Upper lobe of left lung (tissue), 6 donors: ENCODE measurements at regions not wholly inside any gene's neighbourhood (a gene's known extent, or its start where the extent isn't known, plus 50 kb on each side); places are given as distances from the start of the nearest gene placed in this dataset.

Experiments used
- ATAC-seq, 2 donors: fragments of 200-7000 bp; cut with Tn5 transposase; one replicate each; pipeline ENCODE4 v1.9.1; 2022; ENCODE audit warnings: mild to moderate bottlenecking in 2 of 2, moderate library complexity in 2 of 2; ENCODE audit not compliant: low FRiP score in 2 of 2
- DNase-seq, 2 donors: peaks; one replicate each; pipeline ENCODE4 v3.0.0-alpha.2; 2019 to 2020
- H3K27ac ChIP-seq, 4 donors: fragments of 200-600 bp; sonication (generic); one replicate each; pipeline ENCODE4 v1.5.1; 2016 to 2019
- H3K27me3 ChIP-seq, 4 donors: fragments of 200-600 bp; sonication (generic); one replicate each; pipeline ENCODE4 v1.5.1; 2017 to 2019
- H3K36me3 ChIP-seq, 4 donors: fragments of 200-600 bp; sonication (generic); one replicate each; pipeline ENCODE4 v1.5.1; 2016 to 2019
- H3K4me1 ChIP-seq, 4 donors: fragments of 200-600 bp; sonication (generic); one replicate each; pipeline ENCODE4 v1.5.1; 2018 to 2019
- H3K4me3 ChIP-seq, 4 donors: fragments of 200-600 bp; sonication (generic); one replicate each; pipeline ENCODE4 v1.5.1; 2017 to 2019; ENCODE audit warnings: mild to moderate bottlenecking in 2 of 4, moderate library complexity in 1 of 4
- H3K9me3 ChIP-seq, 4 donors: fragments of 200-600 bp; sonication (generic); one replicate each; pipeline ENCODE4 v1.5.1; 2018 to 2019
- CTCF ChIP-seq, 6 experiments: fragments of 450-650 bp in 4 of 6; fragments of 200-600 bp in 2 of 6; sonication (generic) in 2 of 6; IDR thresholded peaks; one replicate each; pipeline ENCODE4 v1.5.1; 2016 to 2019; ENCODE audit warnings: antibody characterized with exemption in 6 of 6
- EP300 ChIP-seq, 4 donors: sonication (generic); formaldehyde crosslinking; IDR thresholded peaks; one replicate each; pipeline ENCODE4 v1.5.1; 2017; ENCODE audit warnings: antibody characterized with exemption in 4 of 4, control low read depth in 2 of 4
- POLR2A ChIP-seq, 4 donors: fragments of 450-650 bp; IDR thresholded peaks; one replicate each; pipeline ENCODE4 v1.5.1; 2016 to 2017; ENCODE audit warnings: antibody characterized with exemption in 4 of 4, mild to moderate bottlenecking in 2 of 4
- POLR2AphosphoS5 ChIP-seq, 2 donors: sonication (generic); formaldehyde crosslinking; IDR thresholded peaks; one replicate each; pipeline ENCODE4 v1.5.1; 2017; ENCODE audit warnings: antibody characterized with exemption in 2 of 2
- WGBS, 2 donors: methylation state at CpG; one replicate each; pipeline ENCODE4 v1.1.5; 2017 to 2018; 5-methylcytosine and 5-hydroxymethylcytosine counted together
- donor health status: DM: no; HTN: no; CAD: no; lungs with moderate emphysema.
- donor health status: DM: no; HTN: yes; CAD: no; lungs with severe emphysema.

GRCh38 chr7:115516341-115516740, 514.2 kb downstream of the TFEC start:
- H3K4me3 ChIP-seq: no peak overlapping the region
- DNase-seq (no peak), ATAC-seq (no peak)
- TF ChIP-seq CTCF (IDR thresholded peaks at IDR 0.05): no peak
- no peak for TF ChIP-seq EP300 (IDR thresholded peaks at IDR 0.05)
- no peak for TF ChIP-seq POLR2A (IDR thresholded peaks at IDR 0.05)
- TF ChIP-seq POLR2AphosphoS5 (IDR thresholded peaks at IDR 0.05): no peak
- H3K9me3 ChIP-seq: peaks cover 0 to 2% (median 0%) of the 10 kb centered on the region in 4 donors
- 73% methylated on average over 2 of the region's 2 CpGs for WGBS, 2 donors
- H3K27ac ChIP-seq: no peak overlapping the region
- no peaks in the 10 kb centered on the region for H3K27me3 ChIP-seq
- no peaks in the 10 kb centered on the region for H3K36me3 ChIP-seq
- no peaks in the 10 kb centered on the region for H3K4me1 ChIP-seq

GRCh38 chr7:115511330-115511729, 519.2 kb downstream of the TFEC start:
- Histone ChIP-seq H3K36me3 (no peaks in the 10 kb centered on the region), H3K27me3 (no peaks in the 10 kb centered on the region), H3K4me1 (no peaks in the 10 kb centered on the region), H3K4me3 (no peak overlapping the region), H3K9me3 (no peaks in the 10 kb centered on the region), H3K27ac (no peak overlapping the region)
- no peak for TF ChIP-seq POLR2AphosphoS5 (IDR thresholded peaks at IDR 0.05)
- TF ChIP-seq EP300 (IDR thresholded peaks at IDR 0.05): no peak
- no peak for TF ChIP-seq POLR2A (IDR thresholded peaks at IDR 0.05)
- TF ChIP-seq CTCF (IDR thresholded peaks at IDR 0.05): no peak
- DNase-seq (no peak), ATAC-seq (no peak)
- WGBS, 2 donors: 91 to 97% methylated on average over 3 of the region's 3 CpGs

GRCh38 chr7:115505136-115505535, 525.4 kb downstream of the TFEC start:
- H3K4me1 ChIP-seq: no peaks in the 10 kb centered on the region
- no peak for TF ChIP-seq CTCF (IDR thresholded peaks at IDR 0.05)
- TF ChIP-seq EP300 (IDR thresholded peaks at IDR 0.05): no peak
- no peak for TF ChIP-seq POLR2AphosphoS5 (IDR thresholded peaks at IDR 0.05)
- no peak for TF ChIP-seq POLR2A (IDR thresholded peaks at IDR 0.05)
- DNase-seq: no peak
- H3K9me3 ChIP-seq: no peaks in the 10 kb centered on the region
- H3K4me3 ChIP-seq: no peak overlapping the region
- H3K27me3 ChIP-seq: no peaks in the 10 kb centered on the region
- ATAC-seq: no peak
- H3K36me3 ChIP-seq: no peaks in the 10 kb centered on the region
- no peak overlapping the region for H3K27ac ChIP-seq

GRCh38 chr7:115499956-115500355, 530.6 kb downstream of the TFEC start:
- no peaks in the 10 kb centered on the region for H3K27me3 ChIP-seq
- no peak overlapping the region for H3K27ac ChIP-seq
- no peak for ATAC-seq
- TF ChIP-seq POLR2AphosphoS5 (IDR thresholded peaks at IDR 0.05): no peak
- TF ChIP-seq EP300 (IDR thresholded peaks at IDR 0.05): no peak
- no peak for TF ChIP-seq CTCF (IDR thresholded peaks at IDR 0.05)
- TF ChIP-seq POLR2A (IDR thresholded peaks at IDR 0.05): no peak
- WGBS, 2 donors: 61 to 77% methylated on average over 3 of the region's 3 CpGs
- H3K36me3 ChIP-seq: no peaks in the 10 kb centered on the region
- no peaks in the 10 kb centered on the region for H3K4me1 ChIP-seq
- no peaks in the 10 kb centered on the region for H3K9me3 ChIP-seq
- no peak overlapping the region for H3K4me3 ChIP-seq
- no peak for DNase-seq

- H3K9me3 ChIP-seq: no peaks in the 10 kb centered on the region
- no peak overlapping the region for H3K27ac ChIP-seq
- DNase-seq (no peak), ATAC-seq (no peak)
- H3K4me3 ChIP-seq: no peak overlapping the region
- H3K27me3 ChIP-seq: no peaks in the 10 kb centered on the region
- WGBS, 2 donors: 87 to 95% methylated on average over 5 of the region's 5 CpGs
- no peaks in the 10 kb centered on the region for H3K36me3 ChIP-seq
- no peaks in the 10 kb centered on the region for H3K4me1 ChIP-seq
- TF ChIP-seq POLR2AphosphoS5 (IDR thresholded peaks at IDR 0.05) (no peak), EP300 (IDR thresholded peaks at IDR 0.05) (no peak)
Measured at GRCh38 chr7:115496006-115496405, 534.6 kb downstream of the TFEC start.
